Stimulated activated CD8-positive, alpha-beta memory T cell treated with anti-CD3 and anti-CD28 coated beads, Interleukin-2, amount 100 ng/mL, for 48 hours (primary cell): ENCODE measurements at regions not wholly inside any gene's neighbourhood (a gene's known extent, or its start where the extent isn't known, plus 50 kb on each side); places are given as distances from the start of the nearest gene placed in this dataset.

Source experiments
- DNase-seq, 2 donors: peaks; one replicate each; pipeline ENCODE4 v3.0.0-alpha.2; 2020; ENCODE audit warnings: low read depth in 2 of 2

- DNase-seq, result no peak
Measured at GRCh38 chr11:123304828-123305466, 109.9 kb upstream of the CLMP start.

- no peak for DNase-seq
Measured at GRCh38 chr11:123303924-123304323, 108.9 kb upstream of the CLMP start.

GRCh38 chr11:123302751-123303195 lies 107.7 kb upstream of the CLMP start:
- DNase-seq, result peak in 1 of 2 donors; percentile 10

GRCh38 chr11:123301696-123302400 lies 106.8 kb upstream of the CLMP start:
- peak; percentile 64 to 73 for DNase-seq

- no peak for DNase-seq
Measured at GRCh38 chr11:123301013-123301591, 106.1 kb upstream of the CLMP start.

- DNase-seq, result no peak
Measured at GRCh38 chr11:123299721-123300120, 104.7 kb upstream of the CLMP start.

- DNase-seq, result no peak
Measured at GRCh38 chr11:123298488-123299447, 103.7 kb upstream of the CLMP start.

GRCh38 chr11:123292647-123293046 lies 97.6 kb upstream of the CLMP start:
- no peak for DNase-seq

- DNase-seq, result no peak
Measured at GRCh38 chr11:123291201-123291869, 96.3 kb upstream of the CLMP start.

GRCh38 chr11:123286761-123287160 lies 91.7 kb upstream of the CLMP start:
- no peak for DNase-seq

- DNase-seq, result no peak
Measured at GRCh38 chr11:123286255-123286654, 91.2 kb upstream of the CLMP start.

- no peak for DNase-seq
Measured at GRCh38 chr11:123284454-123284853, 89.4 kb upstream of the CLMP start.

GRCh38 chr11:123282597-123282996 lies 87.5 kb upstream of the CLMP start:
- DNase-seq, result no peak

GRCh38 chr11:123273616-123274015 lies 78.6 kb upstream of the CLMP start:
- no peak for DNase-seq

GRCh38 chr11:123272565-123272964 lies 77.5 kb upstream of the CLMP start:
- no peak for DNase-seq

- no peak for DNase-seq
Measured at GRCh38 chr11:123268156-123268555, 73.1 kb upstream of the CLMP start.

- no peak for DNase-seq
Measured at GRCh38 chr11:123265951-123266350, 70.9 kb upstream of the CLMP start.

GRCh38 chr11:123264431-123264780 lies 69.4 kb upstream of the CLMP start:
- no peak for DNase-seq

- DNase-seq, result peak; percentile 67 to 76
Measured at GRCh38 chr11:123261345-123262106, 66.5 kb upstream of the CLMP start.

- DNase-seq, result no peak
Measured at GRCh38 chr11:123260511-123261211, 65.6 kb upstream of the CLMP start.
